GM21737 (cell line): ENCODE measurements at regions not wholly inside any gene's neighbourhood (a gene's known extent, or its start where the extent isn't known, plus 50 kb on each side); places are given as distances from the start of the nearest gene placed in this dataset.

Experiments used
- ATAC-seq: cut with Tn5 transposase; IDR thresholded peaks from one replicate; pipeline ENCODE4 v1.9.1; 2021; ENCODE audit warnings: mild to moderate bottlenecking, moderate library complexity; ENCODE audit not compliant: unreplicated experiment

DNA sequence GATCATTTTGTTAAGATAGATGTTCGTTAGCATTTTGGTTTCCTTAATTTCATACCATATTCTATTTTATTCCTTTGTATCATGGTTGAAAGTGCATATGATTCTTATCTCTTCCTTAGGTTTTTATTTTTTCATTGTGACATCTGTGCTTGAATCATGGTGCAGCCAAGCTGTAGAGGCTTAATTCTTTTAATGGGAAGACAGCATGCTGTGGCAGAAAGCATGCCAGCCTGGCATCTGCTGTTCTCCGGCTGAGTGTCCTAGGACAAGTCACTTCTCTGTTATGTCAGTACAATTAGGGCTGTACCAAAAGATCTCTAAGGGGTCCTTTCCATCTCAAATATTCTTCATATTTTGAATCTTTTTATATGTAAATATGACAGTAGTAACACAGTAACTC is 68.5 kb upstream of the PMFBP1 start:
- ATAC-seq: no peak

DNA sequence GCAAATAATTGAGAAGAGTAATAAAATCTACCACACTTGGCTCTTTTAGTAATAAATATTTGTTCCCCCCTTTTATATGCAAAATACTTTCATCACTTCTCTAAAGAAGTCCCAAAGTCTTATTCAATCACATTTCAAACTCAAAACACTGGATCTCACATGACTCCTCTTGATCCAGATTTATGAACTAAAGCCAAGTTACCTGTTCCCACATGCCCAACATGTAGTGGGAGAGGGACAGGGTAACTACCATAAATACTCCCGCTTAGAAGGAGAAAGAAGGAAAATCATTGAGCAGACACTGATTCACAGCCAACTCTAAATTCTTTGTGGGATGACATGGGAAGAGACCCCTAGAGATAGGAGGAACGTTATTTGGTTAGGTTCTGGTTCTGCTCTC is 64.9 kb upstream of the PMFBP1 start:
- no peak for ATAC-seq

DNA sequence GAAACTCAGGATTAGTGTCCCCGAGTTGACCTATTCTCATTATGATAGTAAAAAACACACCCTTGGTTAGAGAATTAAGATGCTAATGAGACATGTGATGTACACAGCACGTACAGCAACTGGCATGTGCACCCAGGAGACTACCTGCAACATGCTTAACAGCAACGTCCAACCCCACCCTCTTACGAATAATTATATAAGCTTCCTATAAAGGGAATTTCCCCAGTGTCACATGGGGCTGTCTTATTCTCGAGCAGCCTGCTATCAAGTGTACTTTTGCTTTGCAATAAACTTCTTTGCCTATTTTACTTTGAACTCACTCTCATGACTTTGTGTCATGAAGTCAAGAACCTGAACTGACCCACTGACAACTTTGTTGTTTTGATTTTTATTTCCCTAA is 62.4 kb upstream of the PMFBP1 start:
- ATAC-seq: no peak

DNA sequence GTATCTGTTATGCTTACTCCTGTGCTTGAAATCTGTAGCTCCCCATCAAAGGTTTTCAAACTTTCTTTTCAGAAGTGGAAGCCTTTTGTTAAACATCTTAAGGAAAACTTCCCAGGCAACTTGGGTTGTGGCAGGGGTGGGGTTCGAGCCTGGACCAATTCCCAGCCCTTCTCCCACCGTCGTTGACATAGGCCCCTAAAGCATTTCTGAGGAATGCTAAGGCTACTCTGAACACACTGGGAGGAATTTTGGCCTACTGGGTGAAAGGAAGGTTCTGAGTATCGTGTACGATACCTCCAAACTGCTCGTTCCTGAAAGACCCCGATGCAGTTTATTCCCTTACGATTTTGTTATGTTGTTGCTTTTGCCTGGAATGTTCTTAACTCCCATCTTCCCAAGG is 56.1 kb upstream of the PMFBP1 start:
- ATAC-seq: no peak

DNA sequence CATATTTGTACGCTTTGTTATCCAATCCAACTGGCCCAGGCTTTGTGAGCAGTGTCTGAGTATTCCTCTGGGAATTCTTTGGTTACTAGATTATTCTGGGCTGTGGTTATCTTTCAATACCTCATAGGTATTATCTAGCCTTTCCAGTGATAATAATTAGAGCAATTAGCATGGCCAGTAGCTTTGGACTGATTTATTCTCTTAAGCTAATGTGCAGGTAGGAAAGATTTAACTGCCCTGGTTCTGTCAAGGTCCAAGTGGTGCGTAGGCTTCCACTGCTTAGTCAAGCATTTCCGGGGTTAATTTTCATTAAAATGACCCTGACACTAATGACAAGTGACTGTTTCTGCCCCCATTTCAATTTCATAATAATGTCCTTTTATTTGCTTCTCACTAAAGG is 54.2 kb upstream of the PMFBP1 start:
- ATAC-seq: no peak

DNA sequence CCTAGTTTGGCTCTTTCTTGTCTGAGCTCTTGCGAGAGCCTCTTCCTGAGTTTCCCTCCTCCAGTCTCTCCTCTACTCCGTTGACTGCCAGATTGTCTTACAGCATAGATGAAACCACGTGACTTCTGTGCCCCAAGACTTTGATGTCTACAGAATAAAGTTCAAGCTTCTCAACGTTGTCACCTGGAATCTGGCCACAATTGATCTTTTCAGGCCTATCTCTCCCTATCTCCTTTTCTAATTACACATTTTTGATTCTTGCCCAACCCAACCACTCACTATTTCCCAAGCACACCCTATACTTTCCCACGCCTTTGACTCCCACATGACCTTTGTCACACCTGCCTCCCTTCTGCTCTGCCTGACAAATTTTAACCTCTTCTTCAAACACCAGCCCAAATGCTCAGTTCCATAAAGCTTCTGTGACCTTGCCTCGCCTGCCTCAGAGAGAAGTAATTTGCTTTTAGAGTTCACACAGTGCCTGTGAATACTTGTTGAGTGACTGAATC is 52.4 kb upstream of the PMFBP1 start:
- ATAC-seq: no peak

DNA sequence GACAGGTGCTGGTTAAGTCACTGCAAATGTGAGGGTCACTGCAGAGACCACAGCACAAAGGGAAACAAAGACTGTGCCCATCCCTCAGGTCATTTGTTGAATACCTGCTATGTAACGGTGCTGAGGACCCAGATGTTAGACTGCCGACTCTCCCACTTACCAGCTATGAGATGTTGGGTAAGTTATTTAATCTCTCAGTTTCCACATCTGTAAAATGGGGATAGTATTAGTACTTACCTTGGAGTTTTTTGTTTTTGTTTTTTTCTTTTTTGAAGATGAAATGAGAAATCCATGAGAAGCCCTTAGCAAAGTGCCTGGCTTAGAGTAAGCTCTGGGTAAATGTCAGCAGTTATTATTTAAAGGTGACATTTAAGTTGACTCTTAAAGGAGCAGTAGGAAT is 50.5 kb upstream of the PMFBP1 start:
- no peak for ATAC-seq
